Vagina (tissue), 2 donors: ENCODE measurements at regions not wholly inside any gene's neighbourhood (a gene's known extent, or its start where the extent isn't known, plus 50 kb on each side); places are given as distances from the start of the nearest gene placed in this dataset.

ENCODE experiments used
- DNase-seq, 2 donors: peaks; one replicate each; pipeline ENCODE4 v3.0.0-alpha.2; 2017; ENCODE audit errors: extremely low spot score in 2 of 2
- H3K27ac ChIP-seq: fragments of 200-600 bp; sonication (generic); one replicate; pipeline ENCODE4 v1.5.1; 2019
- H3K27me3 ChIP-seq: fragments of 200-600 bp; sonication (generic); one replicate; pipeline ENCODE4 v1.5.1; 2019
- H3K36me3 ChIP-seq, 2 donors: fragments of 200-600 bp; sonication (generic); one replicate each; pipeline ENCODE4 v1.5.1; 2017 to 2019
- H3K4me1 ChIP-seq: fragments of 200-600 bp; sonication (generic); one replicate; pipeline ENCODE4 v1.5.1; 2019
- H3K4me3 ChIP-seq, 2 donors: fragments of 200-600 bp; sonication (generic); 1 replicate in 1 of 2; 2 replicates in 1 of 2; pipeline ENCODE4 v1.5.1; 2016 to 2019
- H3K9me3 ChIP-seq: fragments of 200-600 bp; sonication (generic); one replicate; pipeline ENCODE4 v1.5.1; 2019
- CTCF ChIP-seq, 3 experiments: fragments of 450-650 bp in 2 of 3; fragments of 200-600 bp in 1 of 3; sonication (generic) in 1 of 3; IDR thresholded peaks; one replicate each; pipeline ENCODE4 v1.5.1; 2017 to 2019; ENCODE audit warnings: antibody characterized with exemption in 3 of 3, mild to moderate bottlenecking in 2 of 3, moderate library complexity in 2 of 3
- POLR2A ChIP-seq, 2 donors: fragments of 450-650 bp; IDR thresholded peaks; one replicate each; pipeline ENCODE4 v1.6.1; 2017; ENCODE audit warnings: antibody characterized with exemption in 2 of 2, mild to moderate bottlenecking in 2 of 2, moderate library complexity in 2 of 2
- POLR2AphosphoS5 ChIP-seq, 2 donors: sonication (generic); formaldehyde crosslinking; IDR thresholded peaks; one replicate each; pipeline ENCODE4 v1.9.0; 2017; ENCODE audit warnings: antibody characterized with exemption in 2 of 2, mild to moderate bottlenecking in 2 of 2, low read depth in 1 of 2; ENCODE audit not compliant: insufficient read depth in 1 of 2
- intact Hi-C: fragments of 100-400 bp; cut with DNase I; formaldehyde crosslinking; loops from one replicate; pipeline ENCODE4 v1.15.1; 2023

GRCh38 chr12:13602172-13602571, 379.2 kb downstream of the GRIN2B start:
- TF ChIP-seq POLR2A (IDR thresholded peaks at IDR 0.05) (no peak), POLR2AphosphoS5 (IDR thresholded peaks at IDR 0.05; ENCODE audit: insufficient read depth in 1 of 2, low read depth in 1 of 2) (no peak), CTCF (IDR thresholded peaks at IDR 0.05) (no peak)

GRCh38 chr12:13599176-13599575, 382.2 kb downstream of the GRIN2B start:
- H3K27ac ChIP-seq = no peak overlapping the region
- no peak for DNase-seq
- no peaks in the 10 kb centered on the region for H3K9me3 ChIP-seq
- no peak for TF ChIP-seq CTCF (IDR thresholded peaks at IDR 0.05)
- TF ChIP-seq POLR2AphosphoS5 (IDR thresholded peaks at IDR 0.05; ENCODE audit: insufficient read depth in 1 of 2, low read depth in 1 of 2) = no peak
- TF ChIP-seq POLR2A (IDR thresholded peaks at IDR 0.05) = no peak
- no peaks in the 10 kb centered on the region for H3K4me1 ChIP-seq
- intact Hi-C loops = loop anchor here (5.0 kb wide), 1 partner anchor 878 kb away; no protein-coding TSS in a partner anchor
- H3K36me3 ChIP-seq = no peaks in the 10 kb centered on the region
- no peaks in the 10 kb centered on the region for H3K27me3 ChIP-seq
- H3K4me3 ChIP-seq = no peak overlapping the region

More at GRCh38 chr12:13602172-13602571, 379.2 kb downstream of the GRIN2B start:
- no peak for DNase-seq
- H3K27me3 ChIP-seq = no peaks in the 10 kb centered on the region
- no peak overlapping the region for H3K27ac ChIP-seq
- no peaks in the 10 kb centered on the region for H3K9me3 ChIP-seq
- no peaks in the 10 kb centered on the region for H3K4me1 ChIP-seq
- H3K36me3 ChIP-seq = no peaks in the 10 kb centered on the region
- no peak overlapping the region for H3K4me3 ChIP-seq
- intact Hi-C loops = no loop called here

- H3K36me3 ChIP-seq = no peaks in the 10 kb centered on the region
- no peak for DNase-seq
- H3K9me3 ChIP-seq = no peaks in the 10 kb centered on the region
- H3K4me3 ChIP-seq = no peak overlapping the region
- H3K27me3 ChIP-seq = no peaks in the 10 kb centered on the region
- intact Hi-C loops = loop anchor here (5.0 kb wide), 1 partner anchor 879 kb away; no protein-coding TSS in a partner anchor
- H3K4me1 ChIP-seq = no peaks in the 10 kb centered on the region
- TF ChIP-seq POLR2AphosphoS5 (IDR thresholded peaks at IDR 0.05; ENCODE audit: insufficient read depth in 1 of 2, low read depth in 1 of 2) (no peak), POLR2A (IDR thresholded peaks at IDR 0.05) (no peak), CTCF (IDR thresholded peaks at IDR 0.05) (no peak)
- H3K27ac ChIP-seq = no peak overlapping the region
Observed at GRCh38 chr12:13597837-13598236, 383.6 kb downstream of the GRIN2B start.

- Histone ChIP-seq H3K4me3 (no peak overlapping the region), H3K27me3 (no peaks in the 10 kb centered on the region), H3K27ac (no peak overlapping the region), H3K4me1 (no peaks in the 10 kb centered on the region), H3K36me3 (no peaks in the 10 kb centered on the region), H3K9me3 (no peaks in the 10 kb centered on the region)
- DNase-seq = no peak
- no peak for TF ChIP-seq POLR2AphosphoS5 (IDR thresholded peaks at IDR 0.05; ENCODE audit: insufficient read depth in 1 of 2, low read depth in 1 of 2)
- no peak for TF ChIP-seq POLR2A (IDR thresholded peaks at IDR 0.05)
- no peak for TF ChIP-seq CTCF (IDR thresholded peaks at IDR 0.05)
- intact Hi-C loops = loop anchor here (5.0 kb wide), 1 partner anchor 880 kb away; no protein-coding TSS in a partner anchor
Observed at GRCh38 chr12:13597166-13597565, 384.2 kb downstream of the GRIN2B start.

GRCh38 chr12:13596714-13597113, 384.7 kb downstream of the GRIN2B start:
- no peaks in the 10 kb centered on the region for H3K4me1 ChIP-seq
- H3K27me3 ChIP-seq = no peaks in the 10 kb centered on the region
- TF ChIP-seq CTCF (IDR thresholded peaks at IDR 0.05) (no peak), POLR2AphosphoS5 (IDR thresholded peaks at IDR 0.05; ENCODE audit: insufficient read depth in 1 of 2, low read depth in 1 of 2) (no peak), POLR2A (IDR thresholded peaks at IDR 0.05) (no peak)
- intact Hi-C loops = loop anchor here (5.0 kb wide), 1 partner anchor 881 kb away; no protein-coding TSS in a partner anchor
- no peak overlapping the region for H3K27ac ChIP-seq
- no peak for DNase-seq
- H3K9me3 ChIP-seq = no peaks in the 10 kb centered on the region
- no peaks in the 10 kb centered on the region for H3K36me3 ChIP-seq
- H3K4me3 ChIP-seq = no peak overlapping the region
